ENCODE measurements at regions not wholly inside any gene's neighbourhood (a gene's known extent, or its start where the extent isn't known, plus 50 kb on each side); places are given as distances from the start of the nearest gene placed in this dataset.

DNA sequence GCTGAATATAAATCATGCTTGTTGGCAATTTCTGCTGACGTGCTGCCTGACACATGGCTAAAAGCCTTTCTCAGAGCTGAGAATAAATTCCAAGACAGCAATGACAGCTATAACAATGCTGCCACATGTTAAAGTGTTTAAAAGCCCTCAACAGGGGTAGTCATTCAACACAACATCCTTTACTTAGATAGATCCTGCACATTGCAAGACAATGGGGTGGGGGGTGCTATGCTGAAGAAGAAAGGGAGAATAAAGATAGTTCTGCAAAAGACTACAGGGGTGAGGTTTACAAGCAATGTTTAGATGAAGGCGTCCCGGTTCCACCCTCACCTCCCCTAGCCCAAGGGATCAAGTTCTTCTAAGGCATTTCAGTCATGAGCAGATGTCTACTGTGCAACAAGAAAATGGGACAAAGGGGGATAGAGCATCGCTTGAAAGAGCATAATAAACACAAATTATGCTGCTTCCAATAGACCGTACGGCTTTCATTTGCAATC lies 291.0 kb upstream of the ACVR2A start:
- no peak overlapping the region for H3K27ac Mint-ChIP-seq

DNA sequence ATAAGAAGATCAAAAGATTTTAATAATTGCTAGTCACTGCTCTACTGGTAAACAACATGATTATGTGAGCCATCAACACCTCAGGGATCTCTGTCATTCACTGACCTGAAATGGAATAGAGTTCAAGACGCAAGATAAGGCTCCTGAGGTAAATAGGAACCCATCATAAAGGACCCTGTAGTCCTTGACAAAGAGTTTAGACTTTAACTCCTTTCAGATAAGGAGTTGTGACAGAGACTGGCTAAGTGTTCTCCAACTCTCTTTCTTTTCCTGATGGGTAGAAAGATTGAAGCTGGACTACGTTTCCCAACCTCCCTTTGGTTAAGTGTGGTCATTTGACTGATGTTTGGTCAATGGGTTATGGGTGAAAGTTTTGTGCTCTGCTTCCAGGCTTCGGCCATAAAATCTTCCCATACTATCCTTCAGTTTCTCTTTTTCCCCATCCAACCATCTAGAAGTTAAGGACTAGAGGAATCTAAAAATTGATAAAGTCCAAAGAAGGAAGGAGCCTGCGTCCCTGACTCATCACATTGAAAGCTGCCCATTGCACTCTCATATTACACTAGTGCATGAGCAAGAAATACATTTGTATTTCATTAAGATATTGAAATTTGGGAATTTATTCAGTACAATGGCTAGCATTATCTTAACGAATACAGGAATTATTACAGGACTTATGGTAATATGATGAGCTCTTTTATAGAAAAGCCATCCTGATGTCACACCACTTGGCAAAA lies 293.7 kb upstream of the ACVR2A start:
- peaks cover 16% of the 10 kb centered on the region for H3K4me1 Mint-ChIP-seq
- DNase-seq (ENCODE audit: low spot score in 2 of 2, unreplicated experiment in 2 of 2) = no peak
- H3K9me3 Mint-ChIP-seq = peaks cover 9% of the 10 kb centered on the region
- no peak overlapping the region for H3K4me3 Mint-ChIP-seq
- H3K36me3 Mint-ChIP-seq = no peaks in the 10 kb centered on the region
- no peaks in the 10 kb centered on the region for H3K27me3 Mint-ChIP-seq (ENCODE audit: low read depth)
- no peak overlapping the region for H3K27ac Mint-ChIP-seq
- TF ChIP-seq, protein P1, sequence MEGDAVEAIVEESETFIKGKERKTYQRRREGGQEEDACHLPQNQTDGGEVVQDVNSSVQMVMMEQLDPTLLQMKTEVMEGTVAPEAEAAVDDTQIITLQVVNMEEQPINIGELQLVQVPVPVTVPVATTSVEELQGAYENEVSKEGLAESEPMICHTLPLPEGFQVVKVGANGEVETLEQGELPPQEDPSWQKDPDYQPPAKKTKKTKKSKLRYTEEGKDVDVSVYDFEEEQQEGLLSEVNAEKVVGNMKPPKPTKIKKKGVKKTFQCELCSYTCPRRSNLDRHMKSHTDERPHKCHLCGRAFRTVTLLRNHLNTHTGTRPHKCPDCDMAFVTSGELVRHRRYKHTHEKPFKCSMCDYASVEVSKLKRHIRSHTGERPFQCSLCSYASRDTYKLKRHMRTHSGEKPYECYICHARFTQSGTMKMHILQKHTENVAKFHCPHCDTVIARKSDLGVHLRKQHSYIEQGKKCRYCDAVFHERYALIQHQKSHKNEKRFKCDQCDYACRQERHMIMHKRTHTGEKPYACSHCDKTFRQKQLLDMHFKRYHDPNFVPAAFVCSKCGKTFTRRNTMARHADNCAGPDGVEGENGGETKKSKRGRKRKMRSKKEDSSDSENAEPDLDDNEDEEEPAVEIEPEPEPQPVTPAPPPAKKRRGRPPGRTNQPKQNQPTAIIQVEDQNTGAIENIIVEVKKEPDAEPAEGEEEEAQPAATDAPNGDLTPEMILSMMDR (IDR thresholded peaks at IDR 0.05; ENCODE audit: unreplicated experiment) = no peak

More for the DNA sequence above, 291.0 kb upstream of the ACVR2A start:
- peaks cover 9% of the 10 kb centered on the region for H3K9me3 Mint-ChIP-seq
- no peaks in the 10 kb centered on the region for H3K4me1 Mint-ChIP-seq
- no peaks in the 10 kb centered on the region for H3K36me3 Mint-ChIP-seq
- no peaks in the 10 kb centered on the region for H3K27me3 Mint-ChIP-seq (ENCODE audit: low read depth)
- no peak for DNase-seq (ENCODE audit: low spot score in 2 of 2, unreplicated experiment in 2 of 2)
- H3K4me3 Mint-ChIP-seq = no peak overlapping the region
- TF ChIP-seq, protein P1 (IDR thresholded peaks at IDR 0.05; ENCODE audit: unreplicated experiment) = no peak

DNA sequence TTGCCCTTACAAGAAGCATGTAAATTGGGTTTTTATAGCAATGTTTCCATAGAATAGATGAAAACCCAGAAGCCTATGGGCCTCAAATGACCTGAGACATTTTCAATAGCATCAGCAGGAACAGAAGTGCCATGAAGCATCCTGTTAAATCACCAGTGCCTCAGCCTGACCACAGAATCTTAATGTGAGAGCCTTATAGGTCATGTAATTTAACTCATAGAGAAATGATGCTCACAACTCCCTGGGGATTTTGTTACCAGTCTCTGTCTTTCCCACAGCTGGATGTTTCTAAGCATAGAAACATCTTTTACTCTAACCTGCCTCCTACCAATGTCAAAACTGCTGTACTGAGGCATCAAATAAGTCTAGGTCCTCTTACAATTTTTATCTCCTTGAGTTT lies 295.8 kb upstream of the ACVR2A start:
- peaks cover 18% of the 10 kb centered on the region for H3K9me3 Mint-ChIP-seq
- DNase-seq (ENCODE audit: low spot score in 2 of 2, unreplicated experiment in 2 of 2) = no peak
- no peak overlapping the region for H3K4me3 Mint-ChIP-seq
- no peaks in the 10 kb centered on the region for H3K27me3 Mint-ChIP-seq (ENCODE audit: low read depth)
- TF ChIP-seq, protein P1 (IDR thresholded peaks at IDR 0.05; ENCODE audit: unreplicated experiment) = no peak
- H3K36me3 Mint-ChIP-seq = no peaks in the 10 kb centered on the region
- peaks cover 19% of the 10 kb centered on the region for H3K4me1 Mint-ChIP-seq
- no peak overlapping the region for H3K27ac Mint-ChIP-seq

GRCh38 chr2:147548451-147548850 lies 296.4 kb upstream of the ACVR2A start:
- no peaks in the 10 kb centered on the region for H3K27me3 Mint-ChIP-seq (ENCODE audit: low read depth)
- peaks cover 19% of the 10 kb centered on the region for H3K4me1 Mint-ChIP-seq
- no peaks in the 10 kb centered on the region for H3K36me3 Mint-ChIP-seq
- no peak overlapping the region for H3K4me3 Mint-ChIP-seq
- TF ChIP-seq, protein P1 (IDR thresholded peaks at IDR 0.05; ENCODE audit: unreplicated experiment) = no peak
- no peak overlapping the region for H3K27ac Mint-ChIP-seq
- DNase-seq (ENCODE audit: low spot score in 2 of 2, unreplicated experiment in 2 of 2) = no peak
- peaks cover 18% of the 10 kb centered on the region for H3K9me3 Mint-ChIP-seq

DNA sequence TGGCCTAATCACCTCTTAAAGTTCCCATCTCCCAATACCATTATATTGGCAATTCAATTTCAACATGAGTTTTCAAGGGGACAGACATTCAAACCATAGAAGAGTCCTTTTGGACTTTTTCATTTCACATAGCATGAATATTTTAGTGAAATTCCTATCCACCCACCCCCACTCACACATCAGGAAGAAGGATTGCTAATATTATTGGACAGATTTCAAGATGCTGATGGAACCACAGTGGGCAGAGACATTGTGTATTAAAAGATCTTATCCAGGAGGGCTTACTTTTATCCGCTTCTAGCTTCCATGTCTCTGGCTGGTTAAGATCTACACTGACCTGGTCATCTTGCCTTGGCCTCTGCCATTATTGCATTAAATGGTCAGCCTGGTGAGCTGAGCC lies 297.4 kb upstream of the ACVR2A start:
- H3K27ac Mint-ChIP-seq = no peak overlapping the region
- no peaks in the 10 kb centered on the region for H3K27me3 Mint-ChIP-seq (ENCODE audit: low read depth)
- DNase-seq (ENCODE audit: low spot score in 2 of 2, unreplicated experiment in 2 of 2) = no peak
- H3K36me3 Mint-ChIP-seq = no peaks in the 10 kb centered on the region
- peaks cover 14% of the 10 kb centered on the region for H3K9me3 Mint-ChIP-seq
- TF ChIP-seq, protein P1 (IDR thresholded peaks at IDR 0.05; ENCODE audit: unreplicated experiment) = no peak
- peaks cover 21% of the 10 kb centered on the region for H3K4me1 Mint-ChIP-seq
- no peak overlapping the region for H3K4me3 Mint-ChIP-seq

All from mesothelial cell of epicardium (in vitro differentiated cells).